HT1080 (cell line): ENCODE measurements at regions not wholly inside any gene's neighbourhood (a gene's known extent, or its start where the extent isn't known, plus 50 kb on each side); places are given as distances from the start of the nearest gene placed in this dataset.
"Not testable (repeated sequence)": the region's sequence is repeated elsewhere in the genome, so short reads cannot be mapped to it uniquely, and the experiment has no call there.

Source experiments
- DNase-seq: peaks from one replicate; pipeline ENCODE4 v3.0.0-alpha.2; 2015; ENCODE audit warnings: low read depth

DNA sequence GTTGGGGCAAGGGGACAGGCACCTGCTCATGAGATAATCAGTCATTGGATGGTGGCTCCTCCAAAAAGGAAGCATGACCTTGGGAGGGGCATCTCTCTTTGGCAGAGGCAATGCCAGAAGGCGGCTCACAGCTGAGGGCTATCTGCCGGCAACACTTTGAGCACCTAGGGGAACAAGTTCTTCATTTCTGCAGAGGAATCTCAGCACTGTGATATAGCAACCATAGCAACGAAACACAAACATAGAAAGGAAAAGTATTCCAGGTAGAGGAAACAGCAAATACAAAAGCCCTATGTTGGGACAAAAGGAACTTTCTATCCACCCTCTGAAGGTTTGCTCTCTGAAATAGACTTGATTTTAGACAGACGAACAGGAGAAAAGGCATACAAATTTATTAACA lies 89.1 kb upstream of the NEDD4L start:
- no peak for DNase-seq

DNA sequence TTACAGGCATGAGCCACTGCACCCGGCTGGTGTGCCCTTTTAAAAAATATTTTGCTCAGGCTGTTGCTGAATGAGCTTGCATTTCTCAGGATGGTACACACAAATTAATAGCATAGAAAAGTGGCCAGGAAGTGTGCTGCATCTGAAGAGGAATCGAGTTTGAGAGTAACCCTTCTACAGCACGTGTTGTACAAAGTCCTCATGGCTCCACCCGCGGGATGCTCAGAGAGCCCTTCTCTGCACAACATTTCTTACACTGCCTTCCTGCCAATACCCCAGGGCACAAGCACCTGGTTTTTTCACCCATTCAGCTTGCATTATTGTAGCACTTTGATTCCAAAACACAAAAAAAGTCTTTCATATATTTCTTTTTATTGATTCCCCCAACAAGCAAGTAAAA lies 90.1 kb upstream of the NEDD4L start:
- DNase-seq = no peak

DNA sequence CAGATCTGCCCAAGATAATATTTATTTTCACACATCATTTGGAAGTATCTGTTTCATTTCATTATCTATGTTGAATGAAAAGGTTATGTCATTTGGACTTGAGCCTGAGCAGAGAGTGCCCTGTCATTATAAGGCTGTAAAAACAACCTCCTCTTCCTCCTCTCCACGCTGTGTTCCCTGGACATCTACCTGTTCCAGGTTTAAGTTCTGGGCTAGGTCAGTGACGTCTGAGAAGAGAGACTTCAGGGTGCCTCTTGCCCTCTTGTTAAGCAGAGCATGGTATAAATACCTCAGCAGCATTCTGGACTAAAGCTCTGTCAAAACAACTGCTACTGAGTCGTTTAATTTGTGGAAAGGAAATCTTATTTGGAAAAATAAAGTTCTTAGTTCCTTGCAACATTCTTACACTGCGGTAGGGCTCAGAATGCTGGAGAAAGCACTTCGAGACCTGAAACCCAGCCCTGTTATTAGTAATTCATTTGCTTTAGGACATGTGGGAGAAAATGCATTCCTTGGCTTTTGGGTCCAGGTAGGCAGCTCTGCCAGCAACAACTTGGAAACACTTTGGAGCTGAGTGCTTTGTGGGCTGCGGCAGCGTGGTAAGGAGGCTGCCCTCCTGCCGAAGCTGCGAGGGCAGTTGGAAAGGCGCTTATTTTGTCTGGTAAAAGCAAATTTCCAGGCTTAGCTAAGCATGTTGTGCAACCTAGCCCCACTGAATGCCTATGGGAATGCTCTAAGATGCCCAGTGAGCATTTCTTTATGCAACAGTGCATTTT lies 91.8 kb upstream of the NEDD4L start:
- no peak for DNase-seq

DNA sequence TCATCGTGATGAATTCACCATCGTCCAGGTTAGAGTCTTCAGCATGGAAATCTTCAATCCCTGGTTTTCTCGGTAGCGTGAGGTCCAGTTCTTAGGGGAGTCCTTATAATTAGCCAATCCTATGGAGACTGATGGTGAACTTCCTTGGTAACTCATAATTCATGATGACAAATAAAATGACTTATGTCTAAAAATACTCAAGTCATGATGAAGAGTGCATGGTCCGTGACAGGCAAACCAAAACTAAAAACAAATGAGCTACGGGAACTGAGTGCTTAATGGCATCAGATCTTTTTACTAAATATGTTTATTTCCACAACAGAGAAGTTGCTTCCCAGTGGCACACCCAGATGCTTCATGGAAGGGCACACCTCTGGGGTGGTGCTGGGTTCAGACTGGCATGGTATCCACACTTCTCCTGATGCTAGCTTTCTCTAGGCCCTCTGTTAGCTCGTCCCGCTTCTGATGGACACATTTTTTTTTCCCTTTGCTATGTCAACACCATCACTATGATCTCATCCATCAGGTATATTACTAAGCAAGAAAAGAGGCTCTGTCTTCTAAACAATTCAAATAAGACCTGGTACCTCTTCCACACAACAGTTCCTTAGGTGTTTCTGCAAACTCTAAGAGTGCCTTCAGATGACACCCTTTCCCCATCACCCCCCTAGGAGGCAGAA lies 92.8 kb upstream of the NEDD4L start:
- DNase-seq = no peak

DNA sequence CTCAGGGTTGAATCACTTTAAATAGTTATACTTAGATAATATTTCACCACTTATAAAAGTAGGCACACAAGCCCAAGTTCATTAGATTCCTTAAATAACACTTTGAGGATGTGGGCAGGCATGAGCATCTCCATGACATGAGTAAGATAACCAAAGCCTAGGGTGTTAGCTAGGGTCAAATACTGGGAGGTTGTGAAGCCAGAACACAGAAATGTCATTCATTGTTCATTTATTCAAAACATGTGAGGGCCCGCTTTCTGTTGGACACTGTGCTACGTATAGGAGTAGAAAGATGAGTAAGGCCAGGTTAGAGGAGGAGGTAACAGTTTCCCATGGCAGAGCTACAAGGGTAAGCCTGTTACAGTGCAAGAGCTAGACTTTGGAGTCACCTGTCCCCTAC lies 93.5 kb upstream of the NEDD4L start:
- no peak for DNase-seq

DNA sequence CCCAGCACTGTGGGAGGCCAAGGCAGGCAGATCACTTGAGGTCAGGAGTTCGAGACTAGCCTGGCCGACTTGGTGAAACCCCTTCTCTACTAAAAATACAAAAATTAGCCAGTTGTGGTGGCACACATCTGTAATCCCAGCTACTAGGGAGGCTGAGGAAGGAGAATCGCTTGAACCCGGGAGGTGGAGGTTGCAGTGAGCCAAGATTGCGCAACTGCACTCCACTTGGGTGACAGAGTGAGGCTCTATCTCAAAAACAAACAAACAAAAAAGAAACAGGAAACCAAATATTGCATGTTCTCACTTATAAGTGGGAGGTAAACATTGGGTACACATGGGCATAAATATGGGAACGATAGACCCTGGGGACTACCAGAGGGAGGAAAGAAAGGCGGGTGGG lies 94.7 kb upstream of the NEDD4L start:
- not testable (repeated sequence) for DNase-seq

DNA sequence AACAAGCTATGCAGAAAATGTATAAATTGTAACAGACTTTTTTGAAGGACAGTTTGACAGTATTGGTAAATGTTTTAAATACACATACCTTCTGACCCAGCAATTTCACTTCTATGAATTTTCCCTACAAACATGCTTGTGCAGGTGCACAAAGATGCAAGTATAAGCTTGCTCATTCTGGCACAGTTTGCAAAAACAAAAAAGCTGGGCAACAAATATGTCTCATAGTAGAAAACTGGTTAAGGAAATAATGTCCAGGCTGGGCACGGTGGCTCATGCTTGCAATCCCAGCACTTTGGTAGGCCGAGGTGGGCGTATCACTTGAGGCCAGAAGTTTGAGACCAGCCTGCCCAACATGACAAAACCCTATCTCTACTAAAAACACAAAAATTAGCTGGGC lies 96.9 kb upstream of the NEDD4L start:
- no peak for DNase-seq

DNA sequence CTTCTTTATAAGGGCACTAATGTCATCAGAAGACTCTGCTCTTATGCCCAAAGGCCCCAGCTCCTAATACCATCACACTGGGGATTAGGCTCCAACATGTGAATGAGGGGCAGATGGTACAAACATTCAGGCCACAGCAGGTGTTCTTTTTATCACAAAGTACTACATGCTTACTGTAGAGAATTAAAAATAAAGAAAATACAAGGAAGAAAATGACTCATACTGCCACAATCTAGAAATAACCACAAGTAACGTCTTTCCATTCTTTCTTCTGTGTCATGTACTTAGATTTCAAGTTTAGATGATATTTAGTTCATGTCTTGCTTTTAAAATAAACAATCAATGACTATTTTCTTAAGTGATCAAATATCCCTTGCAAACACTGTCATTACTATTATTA lies 100.3 kb upstream of the NEDD4L start:
- peak; percentile 66 for DNase-seq

DNA sequence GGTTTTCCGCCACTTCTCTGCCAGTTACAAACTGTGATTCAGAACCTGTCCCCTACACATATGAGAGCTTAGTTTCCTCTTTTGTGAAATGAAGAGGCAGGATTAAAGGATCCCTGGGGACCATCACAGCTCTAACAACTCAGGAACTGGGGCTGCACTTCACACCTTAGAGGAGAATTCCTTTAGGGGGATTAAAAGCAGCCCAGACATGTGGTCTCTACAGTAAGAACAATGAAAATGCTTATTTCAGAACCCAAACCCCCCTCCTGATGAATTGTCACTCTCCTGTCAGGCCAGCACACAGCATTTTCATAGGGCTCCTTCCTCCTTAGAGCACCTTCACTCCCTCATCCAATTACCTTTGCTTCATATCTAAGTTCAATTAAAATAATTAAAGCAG lies 101.5 kb upstream of the NEDD4L start:
- no peak for DNase-seq

DNA sequence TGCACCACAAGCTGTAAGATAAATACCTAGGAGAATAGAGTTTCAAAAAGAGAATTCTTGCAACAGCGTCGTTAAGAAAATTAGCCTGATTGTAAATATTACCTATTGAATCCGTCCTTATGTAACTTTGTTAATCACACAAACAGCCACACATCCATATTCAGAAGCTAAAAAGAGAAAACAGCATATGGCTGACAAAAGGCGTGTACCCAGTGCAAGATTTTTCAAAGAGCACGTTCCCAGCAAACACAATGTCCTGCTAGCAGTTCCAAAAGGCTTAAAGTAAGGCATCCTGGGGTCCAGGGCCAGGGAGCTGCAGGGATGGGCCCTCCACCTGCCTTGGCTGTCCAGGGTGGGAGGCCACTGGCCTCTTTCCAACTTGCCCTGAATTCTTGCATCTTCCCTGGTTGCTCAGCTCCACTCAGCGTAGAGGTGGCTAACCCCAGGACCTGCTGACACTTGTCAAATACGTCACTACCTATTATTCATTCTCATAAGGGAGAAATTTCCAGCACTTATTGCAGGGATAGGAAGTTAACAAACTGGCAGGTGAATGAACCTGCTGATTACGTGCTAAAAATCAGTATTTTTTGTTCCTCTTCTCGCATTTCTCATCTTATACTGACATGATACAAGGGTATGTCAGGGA lies 102.1 kb upstream of the NEDD4L start:
- DNase-seq = no peak

DNA sequence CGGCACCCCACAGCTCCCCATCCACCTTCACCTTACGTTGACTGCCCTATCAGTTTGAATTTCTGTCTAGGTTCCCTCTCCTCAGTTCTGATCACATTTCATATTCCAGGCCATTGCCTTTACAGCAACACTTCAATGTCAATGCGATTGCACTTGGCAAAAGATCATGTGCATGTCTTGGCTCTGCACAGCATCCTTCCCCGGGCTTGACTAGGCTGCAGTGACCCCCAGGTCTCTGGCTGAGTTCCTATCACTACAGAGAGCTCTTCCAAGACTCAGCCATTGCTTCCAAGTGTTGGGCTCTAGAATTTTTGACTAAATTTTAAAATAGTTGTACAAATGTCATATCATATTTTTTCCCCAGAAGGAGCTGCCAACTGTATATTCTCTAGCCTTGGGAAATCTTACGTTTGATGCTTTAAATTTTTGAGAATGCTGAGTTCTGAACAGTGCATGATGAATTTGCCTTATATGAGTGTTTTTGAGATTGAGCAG lies 103.8 kb upstream of the NEDD4L start:
- no peak for DNase-seq

DNA sequence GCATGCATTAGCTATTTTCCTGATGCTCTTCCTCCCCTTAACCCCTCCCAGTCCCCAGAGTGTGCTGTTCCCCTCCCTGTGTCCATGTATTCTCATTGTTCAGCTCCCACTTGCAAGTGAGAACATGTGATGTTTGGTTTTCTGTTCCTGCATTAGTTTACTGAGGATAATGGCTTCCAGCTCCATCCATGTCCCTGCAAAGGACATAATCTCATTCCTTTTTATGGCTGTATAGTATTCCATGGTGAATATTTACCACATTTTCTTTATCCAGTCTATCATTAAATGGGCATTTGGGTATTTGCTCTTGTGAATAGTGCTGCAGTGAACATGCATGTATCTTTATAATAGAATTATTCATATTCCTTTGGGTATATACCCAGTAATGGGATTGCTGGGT lies 109.7 kb upstream of the NEDD4L start:
- DNase-seq = not testable (repeated sequence)

DNA sequence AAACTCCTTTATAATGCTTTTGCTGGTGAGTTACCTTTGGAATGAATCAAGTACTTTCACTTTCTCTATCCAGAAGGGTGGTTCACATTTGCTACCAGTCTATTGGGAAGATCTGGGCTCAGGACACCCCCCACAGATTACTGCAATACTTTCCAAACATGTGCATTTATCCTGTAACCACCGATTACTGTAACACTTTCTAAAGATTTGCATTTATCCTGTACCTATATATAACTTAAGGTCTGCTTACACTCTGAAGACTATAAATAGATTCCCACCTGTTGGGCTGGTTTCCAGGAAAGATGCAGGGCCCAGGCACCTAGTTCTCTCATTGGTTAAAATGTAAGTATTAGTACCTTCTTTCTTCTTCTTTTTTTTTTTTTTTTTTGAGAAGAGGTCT lies 113.0 kb upstream of the NEDD4L start:
- peak; percentile 26 for DNase-seq

DNA sequence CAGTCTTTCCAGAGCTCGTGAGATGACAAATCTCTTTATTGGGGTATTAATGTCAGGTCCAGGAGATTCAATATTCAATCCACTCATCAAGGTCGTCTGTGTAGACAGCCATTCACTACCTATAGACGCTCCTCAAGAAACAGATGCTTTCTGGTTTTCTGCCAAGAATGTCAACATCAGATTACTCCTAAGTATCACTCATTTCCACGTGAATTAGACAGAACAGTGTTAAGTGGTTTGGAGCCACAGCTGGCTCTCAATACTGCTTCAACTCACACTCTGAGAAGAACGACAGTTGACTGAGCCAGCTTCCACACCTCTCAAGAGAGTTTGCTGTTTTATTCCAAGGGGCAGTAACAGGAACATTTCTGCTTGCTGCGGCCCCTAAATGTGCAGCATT lies 113.5 kb upstream of the NEDD4L start:
- DNase-seq = peak; percentile 38

DNA sequence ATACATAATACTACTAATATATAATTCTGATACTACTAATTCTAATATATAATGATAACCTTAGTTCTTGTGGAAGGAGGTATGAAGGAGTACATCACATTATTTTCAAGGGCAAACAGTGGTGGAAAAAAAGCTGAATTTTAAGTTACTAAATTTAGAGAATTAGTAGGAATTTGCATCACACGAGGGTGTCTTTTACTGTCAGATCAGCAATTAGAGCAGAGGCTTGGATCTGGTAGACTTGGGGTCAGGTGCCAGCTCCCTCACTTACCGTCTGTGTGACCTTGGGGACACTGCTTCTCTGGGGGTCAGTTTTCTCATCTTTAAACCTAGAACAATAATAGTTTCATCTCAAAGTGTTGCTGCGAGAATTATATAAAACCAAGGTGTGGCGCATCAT lies 114.1 kb upstream of the NEDD4L start:
- no peak for DNase-seq

DNA sequence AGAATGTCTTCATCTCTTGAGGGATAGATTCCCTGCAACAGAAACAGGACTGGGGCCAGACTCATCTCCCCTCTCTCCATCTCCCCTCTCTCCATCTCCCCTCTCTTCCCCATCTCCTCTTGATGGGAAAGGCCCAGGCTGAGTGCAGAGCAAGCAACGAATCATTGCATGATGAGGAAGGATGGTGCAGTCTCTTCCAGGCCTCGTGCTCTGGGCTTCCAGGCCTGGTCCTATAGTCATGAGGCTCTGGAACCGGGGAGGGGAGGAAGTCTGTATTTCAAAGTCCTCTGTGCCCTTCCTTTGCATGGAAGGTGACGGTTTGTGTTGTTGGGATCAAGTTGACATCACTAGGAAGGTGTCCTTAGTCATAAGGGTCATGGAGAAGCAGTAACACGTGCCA lies 115.6 kb upstream of the NEDD4L start:
- no peak for DNase-seq

DNA sequence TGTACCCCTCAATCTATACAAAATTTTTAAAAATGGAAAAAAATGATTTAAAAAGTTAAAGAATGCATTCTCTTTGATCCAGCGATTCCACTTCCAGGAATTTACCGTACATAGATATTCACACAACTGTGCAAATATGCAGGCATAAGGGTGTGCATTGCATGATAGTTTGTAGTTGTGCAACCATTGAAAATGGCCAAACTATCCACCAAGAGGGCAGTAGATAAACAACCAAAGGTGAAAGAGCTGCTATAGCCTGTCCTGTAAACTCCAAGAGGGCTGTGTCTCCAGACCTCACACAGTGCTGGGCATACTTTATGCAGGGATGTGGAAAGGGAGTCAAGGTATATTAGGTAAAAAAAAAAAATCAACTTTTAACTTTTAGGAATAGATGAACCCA lies 116.5 kb upstream of the NEDD4L start:
- DNase-seq = no peak

DNA sequence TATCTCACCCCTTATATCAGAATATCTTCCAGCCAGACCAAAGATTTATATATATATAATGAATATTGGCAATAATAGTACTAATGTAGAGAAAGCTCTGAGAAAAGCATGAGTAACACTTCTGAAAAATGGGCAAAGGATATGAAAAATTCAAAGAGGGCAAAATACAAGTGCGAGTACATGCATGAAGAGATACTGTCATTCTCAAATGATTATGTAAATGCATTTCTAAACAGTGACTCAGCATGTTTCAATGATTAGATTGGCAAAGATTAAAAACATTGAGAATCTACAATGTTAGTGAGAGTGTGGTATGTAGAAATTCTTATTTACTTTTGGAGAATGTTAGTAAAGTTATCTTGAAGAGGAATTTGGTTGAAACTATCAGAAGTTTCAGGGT lies 118.3 kb upstream of the NEDD4L start:
- no peak for DNase-seq

DNA sequence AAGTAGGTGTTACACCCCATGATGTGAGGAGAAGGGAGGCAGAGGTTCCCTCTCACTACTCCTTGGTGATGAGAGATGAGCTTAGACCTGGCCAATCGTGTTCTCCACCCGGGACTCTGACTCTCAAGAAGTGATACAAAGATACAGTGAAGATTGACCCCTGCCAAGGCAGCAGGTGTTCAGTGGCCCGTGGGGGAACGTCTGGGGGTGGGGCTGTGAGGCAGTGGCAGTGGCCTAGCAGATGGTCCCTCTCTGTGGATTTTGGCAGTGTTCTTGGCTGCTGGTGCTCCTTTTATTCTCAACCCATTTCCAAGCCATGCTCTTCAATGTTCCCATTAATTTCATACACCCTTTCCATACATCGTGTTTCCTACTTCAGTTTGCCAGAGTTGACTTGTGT lies 120.4 kb upstream of the NEDD4L start:
- no peak for DNase-seq

DNA sequence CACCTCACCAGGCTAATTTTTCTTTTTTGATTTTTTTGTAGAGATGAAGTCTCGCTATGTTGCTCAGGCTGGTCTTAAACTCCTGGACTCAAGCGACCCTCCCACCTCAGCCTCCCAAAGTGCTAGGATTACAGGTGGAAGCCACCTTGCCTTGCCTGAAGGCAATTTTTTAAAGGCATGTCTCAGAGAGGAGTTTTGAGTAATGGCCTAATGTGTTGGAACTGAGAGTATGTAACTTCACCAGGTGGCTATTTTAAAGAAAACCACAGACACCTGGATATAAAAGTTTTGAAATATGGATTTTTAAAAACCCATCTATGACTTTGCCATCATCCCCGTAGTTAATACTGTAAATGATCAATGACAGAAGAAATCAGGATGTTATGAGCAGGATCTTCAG lies 119.8 kb upstream of the ATP8B1 start:
- no peak for DNase-seq

DNA sequence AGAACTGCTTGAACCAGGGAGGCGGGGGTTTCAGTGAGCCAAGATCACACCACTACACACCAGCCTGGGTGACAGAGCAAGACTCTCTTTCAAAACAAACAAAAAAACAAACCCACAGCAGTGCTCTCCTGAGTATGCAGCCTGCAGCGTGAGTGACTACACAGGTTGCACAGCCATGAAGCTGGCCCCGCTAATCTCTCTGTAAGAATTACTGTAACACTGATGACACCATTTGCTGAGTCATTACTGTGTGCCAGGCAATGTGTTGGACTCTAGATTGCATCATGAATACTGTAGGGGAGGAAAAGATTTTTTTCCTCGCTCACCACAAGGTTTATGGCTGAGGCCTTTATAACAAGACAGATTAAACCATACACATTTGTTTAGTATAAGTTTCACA lies 118.6 kb upstream of the ATP8B1 start:
- DNase-seq = peak; percentile 42

DNA sequence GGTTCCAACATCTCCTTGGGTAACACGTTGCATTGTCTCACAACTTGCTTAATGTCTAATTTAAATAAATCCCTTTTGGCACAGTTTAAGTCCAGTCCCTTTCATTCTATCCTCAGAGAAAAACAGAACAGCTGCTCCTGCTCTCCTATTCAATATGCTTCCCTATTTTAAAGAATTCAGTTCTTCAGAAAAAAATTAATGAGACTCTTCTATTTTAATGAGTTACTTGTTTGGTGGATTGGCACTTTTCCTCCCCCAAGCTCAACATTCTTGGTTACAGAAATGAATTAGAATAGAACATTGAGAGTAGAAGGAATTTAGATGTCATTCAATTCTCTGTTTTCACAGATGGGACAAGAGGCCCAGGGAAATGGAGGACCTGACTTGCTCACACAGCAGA lies 116.9 kb upstream of the ATP8B1 start:
- DNase-seq = no peak

DNA sequence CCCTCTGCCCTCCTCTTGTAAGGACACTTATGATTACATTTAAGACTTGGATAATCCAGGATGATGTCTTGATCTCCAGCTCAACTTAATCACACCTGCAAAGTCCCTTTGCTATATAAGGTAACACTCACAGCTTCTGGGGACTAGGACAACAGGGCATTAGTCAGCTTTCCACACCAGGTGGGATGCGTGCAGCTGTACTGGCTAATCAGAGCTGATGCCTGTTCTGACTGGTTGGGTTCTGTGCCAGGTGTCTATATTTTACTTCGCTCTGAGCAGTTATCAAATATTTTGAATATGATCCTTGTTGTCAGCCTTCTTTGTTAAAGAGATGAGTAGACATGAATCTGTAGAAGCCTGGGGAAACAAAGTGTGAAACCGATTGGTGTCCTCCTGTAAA lies 115.5 kb upstream of the ATP8B1 start:
- DNase-seq = no peak
